CD4-positive, alpha-beta memory T cell (primary cell): ENCODE measurements at regions not wholly inside any gene's neighbourhood (a gene's known extent, or its start where the extent isn't known, plus 50 kb on each side); places are given as distances from the start of the nearest gene placed in this dataset.

Source experiments
- CTCF ChIA-PET: fragments of 350-600 bp; sonication (Branson Sonifier 250); formaldehyde crosslinking; loops from one replicate; lab custom pipeline; 2021; ENCODE audit warnings: inconsistent platforms; ENCODE audit not compliant: partially characterized antibody; lab: Charles Lee
- POLR2A ChIA-PET: fragments of 350-600 bp; sonication (Branson Sonifier 250); formaldehyde crosslinking; loops from one replicate; lab custom pipeline; 2021; ENCODE audit not compliant: partially characterized antibody; lab: Charles Lee
- DNase-seq, 5 donors: peaks; one replicate each; pipeline versions ENCODE4 v3.0.0 to v3.0.0-alpha.2; 2020 to 2022; ENCODE audit warnings: mixed read lengths in 1 of 5
- H3K27ac ChIP-seq: one replicate; pipeline ENCODE4 v1.7.0; 2013; ENCODE audit warnings: low read depth, low read length
- H3K27me3 ChIP-seq: 2 replicates; pipeline ENCODE4 v1.7.0; 2013; ENCODE audit warnings: mild to moderate bottlenecking, low read length, moderate library complexity; ENCODE audit not compliant: insufficient read depth
- H3K36me3 ChIP-seq: 2 replicates; pipeline ENCODE4 v1.7.0; 2013; ENCODE audit warnings: mild to moderate bottlenecking, low read length, moderate library complexity; ENCODE audit not compliant: insufficient read depth
- H3K4me1 ChIP-seq: 2 replicates; pipeline ENCODE4 v1.7.0; 2013; ENCODE audit warnings: mild to moderate bottlenecking, low read length, moderate library complexity; ENCODE audit not compliant: insufficient read depth
- H3K4me3 ChIP-seq, 2 donors: one replicate each; pipeline ENCODE4 v1.7.0; 2013; ENCODE audit warnings: low read length in 2 of 2, mild to moderate bottlenecking in 1 of 2
- H3K9me3 ChIP-seq, 2 donors: one replicate each; pipeline ENCODE4 v1.7.0; 2013; ENCODE audit warnings: low read length in 2 of 2, control low read depth in 1 of 2; ENCODE audit not compliant: control insufficient read depth in 1 of 2
- H3K27ac Mint-ChIP-seq, 7 donors: one replicate each; pipeline ENCODE4 v1.8.0; 2020 to 2021; ENCODE audit warnings: mixed read lengths in 7 of 7, mild to moderate bottlenecking in 6 of 7, inconsistent platforms in 3 of 7, moderate library complexity in 3 of 7
- H3K27me3 Mint-ChIP-seq, 2 donors: one replicate each; pipeline ENCODE4 v1.8.0; 2020 to 2021; ENCODE audit warnings: mixed read lengths in 2 of 2
- H3K36me3 Mint-ChIP-seq, 2 donors: one replicate each; pipeline ENCODE4 v1.8.0; 2020 to 2021; ENCODE audit warnings: mixed read lengths in 2 of 2, inconsistent platforms in 1 of 2, mild to moderate bottlenecking in 1 of 2
- H3K4me1 Mint-ChIP-seq, 4 donors: one replicate each; pipeline ENCODE4 v1.8.0; 2020 to 2021; ENCODE audit warnings: mixed read lengths in 4 of 4, mild to moderate bottlenecking in 1 of 4
- H3K4me3 Mint-ChIP-seq, 8 donors: one replicate each; pipeline ENCODE4 v1.8.0; 2020 to 2021; ENCODE audit warnings: mixed read lengths in 8 of 8, mild to moderate bottlenecking in 7 of 8, moderate library complexity in 6 of 8, inconsistent platforms in 3 of 8
- H3K9me3 Mint-ChIP-seq, 8 donors: one replicate each; pipeline ENCODE4 v1.8.0; 2020 to 2021; ENCODE audit warnings: mixed read lengths in 8 of 8, mild to moderate bottlenecking in 5 of 8, inconsistent platforms in 3 of 8, moderate library complexity in 1 of 8
- intact Hi-C: fragments of 100-400 bp; cut with micrococcal nuclease; formaldehyde crosslinking; loops from one replicate; pipeline ENCODE4 v1.15.1; 2023

GRCh38 chr10:33406596-33406995, 72.1 kb upstream of the NRP1 start:
- Histone ChIP-seq H3K4me3 (no peak overlapping the region), H3K4me1 (no peaks in the 10 kb centered on the region), H3K9me3 (no peaks in the 10 kb centered on the region), H3K27ac (no peak overlapping the region), H3K36me3 (no peaks in the 10 kb centered on the region), H3K27me3 (no peaks in the 10 kb centered on the region)
- Mint-ChIP-seq H3K4me1 (no peaks in the 10 kb centered on the region), H3K9me3 (peaks cover 0 to 5% (median 4%) of the 10 kb centered on the region in 8 donors), H3K4me3 (no peak overlapping the region), H3K36me3 (no peaks in the 10 kb centered on the region), H3K27me3 (peaks cover 20 to 37% of the 10 kb centered on the region in 2 donors), H3K27ac (no peak overlapping the region)
- intact Hi-C loops, result no loop called here
- ChIA-PET CTCF (no interaction called here), POLR2A (no interaction called here)
- no peak for DNase-seq

- intact Hi-C loops, result no loop called here
- no peak for DNase-seq
- Histone ChIP-seq H3K9me3 (no peaks in the 10 kb centered on the region), H3K27me3 (no peaks in the 10 kb centered on the region), H3K4me3 (no peak overlapping the region), H3K36me3 (no peaks in the 10 kb centered on the region), H3K27ac (no peak overlapping the region), H3K4me1 (no peaks in the 10 kb centered on the region)
- Mint-ChIP-seq H3K27ac (no peak overlapping the region), H3K4me3 (no peak overlapping the region), H3K9me3 (peaks cover 0 to 11% (median 6%) of the 10 kb centered on the region in 8 donors), H3K4me1 (no peaks in the 10 kb centered on the region), H3K27me3 (peaks cover 15 to 21% of the 10 kb centered on the region in 2 donors), H3K36me3 (no peaks in the 10 kb centered on the region)
- POLR2A ChIA-PET, result interaction anchor here (1.5 kb wide), 1 partner anchor 82 kb away, joined by 3 read pairs; no protein-coding TSS in a partner anchor
- CTCF ChIA-PET, result interaction anchor here (0.6 kb wide), 1 partner anchor 84 kb away, joined by 3 read pairs; no protein-coding TSS in a partner anchor
These were observed 68.0 kb upstream of the NRP1 start for GRCh38 chr10:33402220-33403073.

DNA sequence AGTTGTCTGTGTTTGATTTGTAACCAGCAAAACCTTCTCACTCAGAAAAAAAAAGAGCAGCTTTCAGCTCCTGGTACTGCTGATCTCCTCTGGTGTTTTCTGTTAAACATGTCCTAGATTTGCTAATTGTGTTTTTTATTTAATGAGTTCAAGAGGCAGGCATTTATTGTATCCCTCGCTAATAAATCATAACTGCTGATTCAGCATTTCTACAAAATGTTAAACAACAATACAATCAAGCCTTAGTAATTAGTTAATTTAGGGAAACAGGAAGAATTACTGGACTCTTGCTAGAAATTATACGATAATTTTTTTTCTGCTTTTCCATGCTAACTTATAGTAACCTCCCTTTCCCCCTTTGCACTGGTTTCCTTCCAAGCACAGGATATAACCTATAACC, 66.8 kb upstream of the NRP1 start:
- no peaks in the 10 kb centered on the region for H3K27me3 ChIP-seq
- peaks cover 0 to 6% of the 10 kb centered on the region in 2 donors for H3K9me3 ChIP-seq
- no peaks in the 10 kb centered on the region for H3K36me3 ChIP-seq
- H3K9me3 Mint-ChIP-seq, result peaks cover 0 to 16% (median 11%) of the 10 kb centered on the region in 8 donors
- no peaks in the 10 kb centered on the region for H3K4me1 Mint-ChIP-seq
- no peaks in the 10 kb centered on the region for H3K4me1 ChIP-seq
- POLR2A ChIA-PET, result no interaction called here
- CTCF ChIA-PET, result no interaction called here
- H3K27ac ChIP-seq, result no peak overlapping the region
- H3K36me3 Mint-ChIP-seq, result no peaks in the 10 kb centered on the region
- intact Hi-C loops, result no loop called here
- H3K27ac Mint-ChIP-seq, result no peak overlapping the region
- DNase-seq, result no peak
- no peak overlapping the region for H3K4me3 ChIP-seq
- H3K27me3 Mint-ChIP-seq, result peaks cover 10 to 17% of the 10 kb centered on the region in 2 donors
- no peak overlapping the region for H3K4me3 Mint-ChIP-seq

- intact Hi-C loops, result no loop called here
- CTCF ChIA-PET, result no interaction called here
- POLR2A ChIA-PET, result no interaction called here
- Histone ChIP-seq H3K36me3 (no peaks in the 10 kb centered on the region), H3K4me1 (no peaks in the 10 kb centered on the region), H3K9me3 (peaks cover 0 to 6% of the 10 kb centered on the region in 2 donors), H3K27me3 (no peaks in the 10 kb centered on the region), H3K27ac (no peak overlapping the region), H3K4me3 (no peak overlapping the region)
- no peak for DNase-seq
- H3K4me1 Mint-ChIP-seq, result no peaks in the 10 kb centered on the region
- peaks cover 0 to 16% (median 11%) of the 10 kb centered on the region in 8 donors for H3K9me3 Mint-ChIP-seq
- no peaks in the 10 kb centered on the region for H3K36me3 Mint-ChIP-seq
- H3K27me3 Mint-ChIP-seq, result peaks cover 7 to 10% of the 10 kb centered on the region in 2 donors
- H3K4me3 Mint-ChIP-seq, result no peak overlapping the region
- no peak overlapping the region for H3K27ac Mint-ChIP-seq
These were observed 64.3 kb upstream of the NRP1 start for GRCh38 chr10:33398796-33399195.

- peaks cover 0 to 16% (median 11%) of the 10 kb centered on the region in 8 donors for H3K9me3 Mint-ChIP-seq
- CTCF ChIA-PET, result no interaction called here
These were observed 62.5 kb upstream of the NRP1 start for GRCh38 chr10:33396938-33397337.

DNA sequence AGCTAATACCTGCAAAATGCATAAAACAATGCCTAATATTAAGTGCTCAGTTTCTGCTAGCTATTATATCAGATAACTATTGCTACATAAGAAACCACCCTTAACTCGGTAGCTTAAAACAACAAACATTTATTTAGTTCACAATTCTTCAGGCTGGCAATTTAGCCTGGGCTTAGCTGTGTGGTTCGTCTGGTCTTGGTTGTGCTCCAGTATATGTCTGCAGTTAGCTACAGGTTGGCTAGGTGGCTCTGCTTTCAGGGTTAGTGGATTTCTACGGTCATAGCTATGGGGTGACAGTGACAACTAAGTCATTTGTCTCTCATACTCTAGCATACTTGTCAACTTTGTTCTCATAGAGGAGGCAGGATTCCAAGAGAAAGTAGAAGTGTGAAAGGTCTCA, 61.8 kb upstream of the NRP1 start:
- Histone ChIP-seq H3K27me3 (no peaks in the 10 kb centered on the region), H3K4me1 (no peaks in the 10 kb centered on the region), H3K4me3 (no peak overlapping the region), H3K9me3 (peaks cover 0 to 6% of the 10 kb centered on the region in 2 donors), H3K27ac (no peak overlapping the region), H3K36me3 (no peaks in the 10 kb centered on the region)
- no peak for DNase-seq
- H3K4me3 Mint-ChIP-seq, result no peak overlapping the region
- ChIA-PET CTCF (interaction anchor here (0.9 kb wide), 1 partner anchor 9 kb away, joined by 3 read pairs; no protein-coding TSS in a partner anchor), POLR2A (no interaction called here)
- peaks cover 1 to 4% of the 10 kb centered on the region in 2 donors for H3K27me3 Mint-ChIP-seq
- no peak overlapping the region for H3K27ac Mint-ChIP-seq
- no peaks in the 10 kb centered on the region for H3K36me3 Mint-ChIP-seq
- no peaks in the 10 kb centered on the region for H3K4me1 Mint-ChIP-seq
- intact Hi-C loops, result no loop called here
- peaks cover 0 to 16% (median 11%) of the 10 kb centered on the region in 8 donors for H3K9me3 Mint-ChIP-seq

More at GRCh38 chr10:33396938-33397337, 62.5 kb upstream of the NRP1 start:
- Mint-ChIP-seq H3K4me3 (no peak overlapping the region), H3K27me3 (peaks cover 1 to 2% of the 10 kb centered on the region in 2 donors), H3K4me1 (no peaks in the 10 kb centered on the region), H3K27ac (no peak overlapping the region), H3K36me3 (no peaks in the 10 kb centered on the region)
- POLR2A ChIA-PET, result no interaction called here
- Histone ChIP-seq H3K36me3 (no peaks in the 10 kb centered on the region), H3K4me3 (no peak overlapping the region), H3K27ac (no peak overlapping the region), H3K27me3 (no peaks in the 10 kb centered on the region), H3K4me1 (no peaks in the 10 kb centered on the region), H3K9me3 (peaks cover 0 to 6% of the 10 kb centered on the region in 2 donors)
- no peak for DNase-seq
- intact Hi-C loops, result no loop called here

- peaks cover 4 to 7% of the 10 kb centered on the region in 2 donors for H3K27me3 Mint-ChIP-seq
- CTCF ChIA-PET, result interaction anchor here (0.9 kb wide), 1 partner anchor 8 kb away, joined by 3 read pairs; no protein-coding TSS in a partner anchor
- H3K27ac ChIP-seq, result no peak overlapping the region
- H3K27ac Mint-ChIP-seq, result no peak overlapping the region
- H3K36me3 ChIP-seq, result no peaks in the 10 kb centered on the region
- H3K4me3 ChIP-seq, result no peak overlapping the region
- H3K9me3 Mint-ChIP-seq, result peaks cover 0 to 16% (median 11%) of the 10 kb centered on the region in 8 donors
- H3K4me1 Mint-ChIP-seq, result no peaks in the 10 kb centered on the region
- peaks cover 0 to 6% of the 10 kb centered on the region in 2 donors for H3K9me3 ChIP-seq
- no peaks in the 10 kb centered on the region for H3K36me3 Mint-ChIP-seq
- DNase-seq, result no peak
- H3K4me3 Mint-ChIP-seq, result no peak overlapping the region
- POLR2A ChIA-PET, result no interaction called here
- H3K4me1 ChIP-seq, result no peaks in the 10 kb centered on the region
- intact Hi-C loops, result no loop called here
- H3K27me3 ChIP-seq, result no peaks in the 10 kb centered on the region
These were observed 60.7 kb upstream of the NRP1 start for GRCh38 chr10:33395201-33395600.
